Mesothelial cell of epicardium (in vitro differentiated cells): ENCODE measurements at regions not wholly inside any gene's neighbourhood (a gene's known extent, or its start where the extent isn't known, plus 50 kb on each side); places are given as distances from the start of the nearest gene placed in this dataset.
"Not testable (repeated sequence)": the region's sequence is repeated elsewhere in the genome, so short reads cannot be mapped to it uniquely, and the experiment has no call there.

Source experiments
- DNase-seq, 2 experiments: peaks; one replicate each; pipeline ENCODE4 v3.0.0; 2021; ENCODE audit warnings: low spot score in 2 of 2; ENCODE audit not compliant: unreplicated experiment in 2 of 2
- H3K27ac Mint-ChIP-seq: 2 replicates; pipeline ENCODE4 v1.8.0; 2021; ENCODE audit warnings: mixed read lengths
- H3K27me3 Mint-ChIP-seq: 2 replicates; pipeline ENCODE4 v1.8.0; 2021; ENCODE audit warnings: low read depth, mixed read lengths
- H3K36me3 Mint-ChIP-seq: 2 replicates; pipeline ENCODE4 v1.8.0; 2021; ENCODE audit warnings: mixed read lengths
- H3K4me1 Mint-ChIP-seq: 2 replicates; pipeline ENCODE4 v1.8.0; 2021; ENCODE audit warnings: mixed read lengths
- H3K4me3 Mint-ChIP-seq: 2 replicates; pipeline ENCODE4 v1.8.0; 2021; ENCODE audit warnings: mild to moderate bottlenecking, moderate library complexity, mixed read lengths
- H3K9me3 Mint-ChIP-seq: 2 replicates; pipeline ENCODE4 v1.8.0; 2021; ENCODE audit warnings: mixed read lengths
- CTCF ChIP-seq: fragments of 200-600 bp; sonication (generic); IDR thresholded peaks from one replicate; pipeline ENCODE4 v1.5.0; 2021; ENCODE audit warnings: antibody characterized with exemption; ENCODE audit not compliant: unreplicated experiment

GRCh38 chr6:140001821-140002341, 627.4 kb upstream of the CITED2 start:
- Mint-ChIP-seq H3K27me3 (no peaks in the 10 kb centered on the region), H3K4me3 (no peak overlapping the region), H3K9me3 (peaks cover 6% of the 10 kb centered on the region), H3K36me3 (peaks cover 5% of the 10 kb centered on the region), H3K27ac (peak overlapping the region; percentile 37), H3K4me1 (peaks cover 20% of the 10 kb centered on the region)
- TF ChIP-seq CTCF: no peak
- DNase-seq: no peak

DNA sequence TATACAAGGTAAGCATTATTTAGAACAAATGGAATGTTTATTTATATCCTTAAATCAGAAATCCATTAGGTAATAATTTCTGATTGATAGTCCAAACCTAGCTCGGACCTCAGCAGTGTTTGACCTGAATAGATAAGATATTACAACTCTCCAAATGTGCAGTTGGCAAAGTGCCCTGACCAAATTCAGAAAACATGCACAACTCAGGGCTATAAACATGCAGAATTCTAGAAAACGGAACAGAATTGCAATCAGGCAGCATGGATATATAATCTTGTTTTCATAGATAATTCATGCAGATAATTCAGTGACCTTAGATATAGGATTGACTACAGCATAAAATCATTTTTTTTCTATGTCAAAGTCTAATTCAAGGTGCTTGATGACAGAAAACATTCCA, 626.6 kb upstream of the CITED2 start:
- no peak overlapping the region for H3K27ac Mint-ChIP-seq
- H3K4me1 Mint-ChIP-seq: peaks cover 20% of the 10 kb centered on the region
- no peaks in the 10 kb centered on the region for H3K27me3 Mint-ChIP-seq
- H3K4me3 Mint-ChIP-seq: no peak overlapping the region
- H3K9me3 Mint-ChIP-seq: no peaks in the 10 kb centered on the region
- no peaks in the 10 kb centered on the region for H3K36me3 Mint-ChIP-seq
- no peak for DNase-seq
- no peak for TF ChIP-seq CTCF

GRCh38 chr6:139999661-140000060, 625.2 kb upstream of the CITED2 start:
- not testable (repeated sequence) for H3K9me3 Mint-ChIP-seq, H3K27ac Mint-ChIP-seq, H3K4me3 Mint-ChIP-seq, H3K36me3 Mint-ChIP-seq, H3K27me3 Mint-ChIP-seq, DNase-seq
- H3K4me1 Mint-ChIP-seq: peaks cover 20% of the 10 kb centered on the region

DNA sequence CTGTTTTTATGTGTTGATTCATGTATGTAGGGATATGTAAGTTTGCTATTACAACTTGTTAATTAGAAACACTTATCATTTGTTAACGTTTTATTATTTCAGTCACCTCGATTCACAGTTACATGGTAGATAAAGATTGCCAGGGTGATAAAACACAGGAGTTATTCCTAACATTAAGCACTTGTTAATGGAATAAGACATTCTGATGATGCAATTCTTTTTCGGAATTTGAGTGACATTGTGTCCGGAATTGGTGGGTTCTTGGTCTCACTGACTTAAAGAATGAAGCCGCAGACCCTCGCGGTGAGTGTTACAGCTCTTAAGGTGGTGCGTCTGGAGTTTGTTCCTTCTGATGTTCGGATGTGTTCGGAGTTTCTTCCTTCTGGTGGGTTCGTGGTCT, 624.0 kb upstream of the CITED2 start:
- Mint-ChIP-seq H3K9me3 (peaks cover 11% of the 10 kb centered on the region), H3K4me1 (peaks cover 20% of the 10 kb centered on the region)
- DNase-seq, H3K36me3 Mint-ChIP-seq, H3K4me3 Mint-ChIP-seq, H3K27me3 Mint-ChIP-seq, H3K27ac Mint-ChIP-seq: not testable (repeated sequence)

GRCh38 chr6:139996253-139996834, 621.9 kb upstream of the CITED2 start:
- Mint-ChIP-seq H3K4me1 (peaks cover 8% of the 10 kb centered on the region), H3K27me3 (no peaks in the 10 kb centered on the region), H3K4me3 (no peak overlapping the region), H3K9me3 (peaks cover 14% of the 10 kb centered on the region), H3K36me3 (peaks cover 6% of the 10 kb centered on the region), H3K27ac (no peak overlapping the region)
- TF ChIP-seq CTCF: no peak
- DNase-seq: no peak

GRCh38 chr6:139994998-139995397, 620.5 kb upstream of the CITED2 start:
- Mint-ChIP-seq H3K4me1 (peaks cover 17% of the 10 kb centered on the region), H3K27me3 (no peaks in the 10 kb centered on the region), H3K27ac (no peak overlapping the region), H3K36me3 (peaks cover 6% of the 10 kb centered on the region), H3K9me3 (peaks cover 14% of the 10 kb centered on the region), H3K4me3 (no peak overlapping the region)
- TF ChIP-seq CTCF: no peak
- no peak for DNase-seq
